ENCODE measurements at regions not wholly inside any gene's neighbourhood (a gene's known extent, or its start where the extent isn't known, plus 50 kb on each side); places are given as distances from the start of the nearest gene placed in this dataset.

- TF ChIP-seq CTCF (IDR thresholded peaks at IDR 0.05) (no peak), EP300 (IDR thresholded peaks at IDR 0.05) (no peak)
Observed at GRCh38 chrX:125424536-125424935, 104.9 kb downstream of the TEX13C start.
